Trophoblast cell (in vitro differentiated cells and primary cell): ENCODE measurements at regions not wholly inside any gene's neighbourhood (a gene's known extent, or its start where the extent isn't known, plus 50 kb on each side); places are given as distances from the start of the nearest gene placed in this dataset.
"Not testable (repeated sequence)": the region's sequence is repeated elsewhere in the genome, so short reads cannot be mapped to it uniquely, and the experiment has no call there.

ENCODE experiments used
- DNase-seq, 2 donors: peaks; one replicate each; pipeline ENCODE4 v3.0.0-alpha.2; 2016
- H2AFZ ChIP-seq: 2 replicates; pipeline ENCODE4 v1.6.1; 2013; ENCODE audit warnings: low read length, moderate library complexity, mild to moderate bottlenecking; ENCODE audit not compliant: insufficient read depth, poor library complexity
- H2AK5ac ChIP-seq: 2 replicates; pipeline ENCODE4 v1.6.1; 2013; ENCODE audit warnings: mild to moderate bottlenecking, low read length
- H2BK120ac ChIP-seq: 2 replicates; pipeline ENCODE4 v1.6.1; 2013; ENCODE audit warnings: low read length, mild to moderate bottlenecking, moderate library complexity; ENCODE audit not compliant: insufficient read depth, poor library complexity
- H2BK12ac ChIP-seq: 2 replicates; pipeline ENCODE4 v1.6.1; 2013; ENCODE audit warnings: mild to moderate bottlenecking, low read length, moderate library complexity
- H2BK5ac ChIP-seq: 2 replicates; pipeline ENCODE4 v1.6.1; 2013; ENCODE audit warnings: low read length, low read depth, moderate library complexity, mild to moderate bottlenecking; ENCODE audit not compliant: poor library complexity
- H3K14ac ChIP-seq: 2 replicates; pipeline ENCODE4 v1.6.1; 2013; ENCODE audit warnings: mild to moderate bottlenecking, low read length
- H3K18ac ChIP-seq: 2 replicates; pipeline ENCODE4 v1.6.1; 2013; ENCODE audit warnings: mild to moderate bottlenecking, low read length
- H3K23ac ChIP-seq: 2 replicates; pipeline ENCODE4 v1.6.1; 2013; ENCODE audit warnings: low read length
- H3K27ac ChIP-seq: 2 replicates; pipeline ENCODE4 v1.5.1; 2013; ENCODE audit warnings: low read depth, mild to moderate bottlenecking, inconsistent platforms, low read length, moderate library complexity
- H3K27me3 ChIP-seq: 2 replicates; pipeline ENCODE4 v1.6.1; 2013; ENCODE audit warnings: inconsistent platforms, mild to moderate bottlenecking, low read length, moderate library complexity; ENCODE audit not compliant: insufficient read depth
- H3K36me3 ChIP-seq, 2 experiments: 1 replicate in 1 of 2; 2 replicates in 1 of 2; pipeline ENCODE4 v1.6.1; 2013; ENCODE audit warnings: low read length in 2 of 2, mild to moderate bottlenecking in 2 of 2, moderate library complexity in 1 of 2; ENCODE audit not compliant: insufficient read depth in 2 of 2, control insufficient read depth in 1 of 2
- H3K4ac ChIP-seq: 2 replicates; pipeline ENCODE4 v1.6.1; 2013; ENCODE audit warnings: low read depth, mild to moderate bottlenecking, low read length, moderate library complexity
- H3K4me1 ChIP-seq, 2 experiments: 1 replicate in 1 of 2; 2 replicates in 1 of 2; pipeline ENCODE4 v1.6.1; 2013; ENCODE audit warnings: low read length in 2 of 2, mild to moderate bottlenecking in 2 of 2, moderate library complexity in 1 of 2; ENCODE audit not compliant: insufficient read depth in 2 of 2, control insufficient read depth in 1 of 2
- H3K4me2 ChIP-seq: 2 replicates; pipeline ENCODE4 v1.6.1; 2013; ENCODE audit warnings: inconsistent platforms, mild to moderate bottlenecking, low read length, moderate library complexity
- H3K4me3 ChIP-seq: 2 replicates; pipeline ENCODE4 v1.5.1; 2013; ENCODE audit warnings: mild to moderate bottlenecking, low read depth, low read length, inconsistent platforms
- H3K79me1 ChIP-seq: one replicate; pipeline ENCODE4 v1.6.1; 2013; ENCODE audit warnings: low read length
- H3K79me2 ChIP-seq: 2 replicates; pipeline ENCODE4 v1.6.1; 2013; ENCODE audit warnings: low read length, mild to moderate bottlenecking; ENCODE audit not compliant: control insufficient read depth, insufficient read depth, poor library complexity
- H3K9ac ChIP-seq: 2 replicates; pipeline ENCODE4 v1.6.1; 2013; ENCODE audit warnings: mild to moderate bottlenecking, low read length
- H3K9me3 ChIP-seq: 2 replicates; pipeline ENCODE4 v1.6.1; 2013; ENCODE audit warnings: low read depth, mild to moderate bottlenecking, control low read depth, inconsistent platforms, low read length; ENCODE audit not compliant: insufficient read depth
- H4K12ac ChIP-seq: 2 replicates; pipeline ENCODE4 v1.6.1; 2013; ENCODE audit warnings: low read depth, mild to moderate bottlenecking, low read length, moderate library complexity
- H4K8ac ChIP-seq: 2 replicates; pipeline ENCODE4 v1.6.1; 2013; ENCODE audit warnings: low read depth, mild to moderate bottlenecking, low read length, moderate library complexity
- H4K91ac ChIP-seq: one replicate; pipeline ENCODE4 v1.6.1; 2013; ENCODE audit warnings: low read depth, mild to moderate bottlenecking, low read length, moderate library complexity
- WGBS: extraction: QIAGEN DNeasy Blood & Tissue Kit; methylation state at CpG from one replicate; pipeline ENCODE4 v1.1.7; 2013; ENCODE audit warnings: missing lambda C conversion rate; ENCODE audit not compliant: insufficient read length, insufficient coverage; ENCODE audit errors: extremely low coverage; 5-methylcytosine and 5-hydroxymethylcytosine counted together

GRCh38 chr7:34569975-34570699, 87.9 kb upstream of the NPSR1 start:
- Histone ChIP-seq H3K9me3 (no peaks in the 10 kb centered on the region), H2AK5ac (no peak overlapping the region), H4K8ac (no peak overlapping the region), H4K91ac (no peak overlapping the region), H3K4ac (no peak overlapping the region), H2BK12ac (no peak overlapping the region), H3K18ac (no peak overlapping the region), H3K14ac (no peak overlapping the region), H4K12ac (no peak overlapping the region), H2AFZ (no peak overlapping the region), H3K4me3 (no peak overlapping the region), H3K27ac (no peak overlapping the region), H3K23ac (no peak overlapping the region), H3K9ac (no peak overlapping the region), H2BK5ac (no peak overlapping the region), H3K4me2 (no peak overlapping the region), H3K79me1 (no peaks in the 10 kb centered on the region), H3K27me3 (no peaks in the 10 kb centered on the region), H3K4me1 (no peaks in the 10 kb centered on the region), H3K79me2 (no peaks in the 10 kb centered on the region), H3K36me3 (no peaks in the 10 kb centered on the region), H2BK120ac (no peak overlapping the region)
- no CpG with 5 or more reads among the region's 6 CpGs for WGBS
- DNase-seq, result no peak

- no peak overlapping the region for H2AFZ ChIP-seq
- H3K27me3 ChIP-seq, result no peaks in the 10 kb centered on the region
- H3K4me3 ChIP-seq, result no peak overlapping the region
- H2BK12ac ChIP-seq, result no peak overlapping the region
- WGBS, result no CpG with 5 or more reads among the region's 2 CpGs
- no peak overlapping the region for H3K4me2 ChIP-seq
- no peaks in the 10 kb centered on the region for H3K36me3 ChIP-seq
- no peaks in the 10 kb centered on the region for H3K79me2 ChIP-seq
- no peaks in the 10 kb centered on the region for H3K4me1 ChIP-seq
- H3K4ac ChIP-seq, result no peak overlapping the region
- H3K9me3 ChIP-seq, result peaks cover 2% of the 10 kb centered on the region
- H3K18ac ChIP-seq, result no peak overlapping the region
- H4K12ac ChIP-seq, result no peak overlapping the region
- H2BK120ac ChIP-seq, result no peak overlapping the region
- H2AK5ac ChIP-seq, result no peak overlapping the region
- no peak overlapping the region for H3K9ac ChIP-seq
- no peak overlapping the region for H4K8ac ChIP-seq
- H3K27ac ChIP-seq, result no peak overlapping the region
- no peaks in the 10 kb centered on the region for H3K79me1 ChIP-seq
- no peak overlapping the region for H3K14ac ChIP-seq
- no peak overlapping the region for H4K91ac ChIP-seq
- DNase-seq, result no peak
- no peak overlapping the region for H3K23ac ChIP-seq
- H2BK5ac ChIP-seq, result no peak overlapping the region
Observed at GRCh38 chr7:34575006-34575405, 83.0 kb upstream of the NPSR1 start.

DNA sequence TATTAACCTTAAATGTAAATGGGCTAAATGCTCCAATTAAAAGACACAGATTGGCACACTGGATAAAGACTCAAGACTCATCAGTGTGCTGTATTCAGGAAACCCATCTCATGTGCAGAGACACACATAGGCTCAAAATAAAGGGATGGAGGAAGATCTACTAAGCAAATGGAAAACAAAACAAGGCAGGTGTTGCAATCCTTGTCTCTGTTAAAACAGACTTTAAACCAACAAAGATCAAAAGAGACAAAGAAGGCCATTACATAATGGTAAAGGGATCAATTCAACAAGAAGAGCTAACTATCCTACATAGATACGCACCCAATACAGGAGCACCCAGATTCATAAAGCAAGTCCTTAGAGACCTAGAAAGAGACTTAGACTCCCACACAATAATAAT, 80.1 kb upstream of the NPSR1 start:
- not testable (repeated sequence) for H3K4me3 ChIP-seq, H3K4me2 ChIP-seq, H3K18ac ChIP-seq, H4K91ac ChIP-seq, H3K27ac ChIP-seq, H3K9ac ChIP-seq, H2AFZ ChIP-seq, H3K4ac ChIP-seq, H2BK5ac ChIP-seq, H3K14ac ChIP-seq, H3K27me3 ChIP-seq, H3K23ac ChIP-seq, H4K12ac ChIP-seq, H2AK5ac ChIP-seq, H3K4me1 ChIP-seq, H3K79me1 ChIP-seq, DNase-seq, H4K8ac ChIP-seq, H2BK12ac ChIP-seq, H3K9me3 ChIP-seq, H2BK120ac ChIP-seq, H3K36me3 ChIP-seq, H3K79me2 ChIP-seq
- no CpG with 5 or more reads among the region's 1 CpG for WGBS

DNA sequence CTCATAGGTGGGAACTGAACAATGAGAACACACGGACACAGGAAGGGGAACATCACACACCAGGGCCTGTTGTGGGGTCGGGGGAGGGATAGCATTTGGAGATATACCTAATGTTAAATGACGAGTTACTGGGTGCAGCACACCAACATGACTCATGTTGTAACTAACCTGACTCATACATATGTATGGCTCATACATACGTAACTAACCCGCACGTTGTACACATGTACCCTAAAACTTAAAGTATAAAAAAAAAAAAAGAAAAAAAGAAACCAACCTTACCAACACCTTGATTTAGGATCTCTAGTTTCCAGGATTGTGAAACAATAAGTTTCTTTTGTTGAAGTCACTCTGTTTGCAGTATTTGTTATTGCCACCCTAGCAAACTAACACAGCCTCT, 76.3 kb upstream of the NPSR1 start:
- H2BK5ac ChIP-seq, H3K27me3 ChIP-seq, H3K14ac ChIP-seq, H4K12ac ChIP-seq, H3K27ac ChIP-seq, H3K4me2 ChIP-seq, H3K9ac ChIP-seq, H3K23ac ChIP-seq, H3K18ac ChIP-seq, H2AFZ ChIP-seq, H4K91ac ChIP-seq, H2BK120ac ChIP-seq, H2AK5ac ChIP-seq, H3K79me1 ChIP-seq, H3K4me1 ChIP-seq, DNase-seq, H4K8ac ChIP-seq, H3K9me3 ChIP-seq, H3K36me3 ChIP-seq, H3K4ac ChIP-seq, H3K79me2 ChIP-seq, H2BK12ac ChIP-seq, H3K4me3 ChIP-seq: not testable (repeated sequence)
- WGBS, result no CpG with 5 or more reads among the region's 6 CpGs
